Neural cell (in vitro differentiated cells): ENCODE measurements at regions not wholly inside any gene's neighbourhood (a gene's known extent, or its start where the extent isn't known, plus 50 kb on each side); places are given as distances from the start of the nearest gene placed in this dataset.

Experiments
- H2AFZ ChIP-seq: fragments of 200-600, 300-800 bp; sonication (generic), shearing (Covaris generic); 2 replicates; pipeline ENCODE4 v1.6.0; 2014; ENCODE audit warnings: low read depth, mild to moderate bottlenecking, antibody characterized with exemption, low read length, moderate library complexity
- H3F3A ChIP-seq: fragments of 200-600 bp; shearing (Covaris generic); 2 replicates; pipeline ENCODE4 v1.6.1; 2016; ENCODE audit warnings: mild to moderate bottlenecking, moderate library complexity, mixed read lengths, antibody characterized with exemption, low read length; ENCODE audit not compliant: insufficient read depth, poor library complexity, severe bottlenecking
- H3K27ac ChIP-seq: fragments of 200-600, 300-800 bp; sonication (generic), shearing (Covaris generic); 2 replicates; pipeline ENCODE4 v1.5.1; 2014; ENCODE audit warnings: mild to moderate bottlenecking, low read length, moderate library complexity
- H3K27me3 ChIP-seq: fragments of 300-800, 200-600 bp; sonication (generic), shearing (Covaris generic); 2 replicates; pipeline ENCODE4 v1.6.0; 2014; ENCODE audit warnings: mild to moderate bottlenecking, low read depth, low read length, moderate library complexity; ENCODE audit not compliant: insufficient read depth
- H3K36me3 ChIP-seq: fragments of 300-800, 200-600 bp; sonication (generic), shearing (Covaris generic); 2 replicates; pipeline ENCODE4 v1.5.1; 2014; ENCODE audit warnings: mild to moderate bottlenecking, antibody characterized with exemption, low read length, moderate library complexity; ENCODE audit not compliant: insufficient read depth
- H3K4me2 ChIP-seq: fragments of 300-800, 200-600 bp; sonication (generic), shearing (Covaris generic); 2 replicates; pipeline ENCODE4 v1.6.0; 2014; ENCODE audit warnings: mild to moderate bottlenecking, low read length
- H3K4me3 ChIP-seq: fragments of 300-800, 200-600 bp; sonication (generic), shearing (Covaris generic); 2 replicates; pipeline ENCODE4 v1.5.1; 2014; ENCODE audit warnings: mild to moderate bottlenecking, low read length, moderate library complexity
- H3K79me2 ChIP-seq: fragments of 200-600 bp; shearing (Covaris generic); replicated peaks from 2 replicates; pipeline ENCODE4 v1.6.0; 2014; ENCODE audit warnings: mild to moderate bottlenecking, low read length, moderate library complexity; ENCODE audit not compliant: insufficient read depth
- H3K9ac ChIP-seq: fragments of 300-800, 200-600 bp; sonication (generic), shearing (Covaris generic); 2 replicates; pipeline ENCODE4 v1.6.1; 2016; ENCODE audit warnings: mild to moderate bottlenecking, low read length, mixed read lengths
- H3K9me2 ChIP-seq: fragments of 200-600 bp; shearing (Covaris generic); 2 replicates; pipeline ENCODE4 v1.6.1; 2016; ENCODE audit warnings: mild to moderate bottlenecking, low read length, mixed read lengths; ENCODE audit not compliant: insufficient read depth
- H3K9me3 ChIP-seq: fragments of 200-600, 300-800 bp; sonication (generic), shearing (Covaris generic); 2 replicates; pipeline ENCODE4 v1.6.1; 2016; ENCODE audit warnings: mild to moderate bottlenecking, mixed run types, low read length, moderate library complexity, mixed read lengths
- H4K20me1 ChIP-seq: fragments of 200-600 bp; shearing (Covaris generic); 2 replicates; pipeline ENCODE4 v1.6.1; 2016; ENCODE audit warnings: mild to moderate bottlenecking, mixed run types; ENCODE audit not compliant: insufficient read depth
- CTCF ChIP-seq: fragments of 450-650 bp; IDR thresholded peaks from 2 replicates; pipeline ENCODE4 v1.5.1; 2014; ENCODE audit warnings: antibody characterized with exemption, mild to moderate bottlenecking, moderate library complexity; ENCODE audit not compliant: poor library complexity, severe bottlenecking
- EP300 ChIP-seq: fragments of 450-650 bp; conservative IDR thresholded peaks from 2 replicates; pipeline ENCODE4 v1.6.1; 2014; ENCODE audit warnings: antibody characterized with exemption, mild to moderate bottlenecking, moderate library complexity; ENCODE audit not compliant: poor library complexity, severe bottlenecking
- EZH2 ChIP-seq: fragments of 200-600, 300-800 bp; shearing (Covaris generic), sonication (generic); IDR thresholded peaks from 2 replicates; pipeline ENCODE4 v1.6.1; 2014; ENCODE audit warnings: antibody characterized with exemption, low read length, borderline replicate concordance, mild to moderate bottlenecking; ENCODE audit not compliant: insufficient read depth, poor library complexity, severe bottlenecking
- MXI1 ChIP-seq: fragments of 450-650 bp; conservative IDR thresholded peaks from 2 replicates; pipeline ENCODE4 v1.6.1; 2014; ENCODE audit warnings: antibody characterized with exemption, mild to moderate bottlenecking; ENCODE audit not compliant: poor library complexity, severe bottlenecking
- POLR2AphosphoS5 ChIP-seq: IDR thresholded peaks from 2 replicates; pipeline ENCODE4 v1.6.1; 2012
- RAD21 ChIP-seq: fragments of 450-650 bp; conservative IDR thresholded peaks from 2 replicates; pipeline ENCODE4 v1.6.1; 2014; ENCODE audit warnings: antibody characterized with exemption, mild to moderate bottlenecking, moderate library complexity
- SMC3 ChIP-seq: fragments of 450-650 bp; conservative IDR thresholded peaks from 2 replicates; pipeline ENCODE4 v1.6.1; 2014; ENCODE audit warnings: antibody characterized with exemption, mild to moderate bottlenecking, moderate library complexity; ENCODE audit not compliant: poor library complexity
- TAF1 ChIP-seq: IDR thresholded peaks from 2 replicates; pipeline ENCODE4 v1.6.1; 2012; ENCODE audit warnings: low read depth
- TF ChIP-seq, protein P1 (sequence below): IDR thresholded peaks from 2 replicates; pipeline ENCODE4 v1.6.1; 2012; ENCODE audit warnings: borderline replicate concordance

DNA sequence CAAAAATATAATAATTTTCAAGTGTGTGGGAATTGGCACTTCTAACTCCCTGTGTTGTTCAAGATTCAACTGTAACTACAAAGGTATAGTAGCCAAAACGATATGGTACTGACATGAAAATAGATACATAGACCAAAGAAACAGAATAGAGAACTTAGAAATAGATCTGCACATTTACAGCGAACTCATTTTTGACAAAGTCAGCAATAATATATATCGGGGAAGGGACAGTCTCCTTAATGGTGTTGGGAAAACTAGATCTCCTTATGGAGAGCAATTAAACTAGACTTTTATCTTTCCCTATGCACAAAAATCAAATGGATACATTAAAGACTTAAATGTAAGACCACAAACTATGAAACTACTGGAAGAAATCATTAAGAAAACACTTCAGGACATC is 1530.6 kb upstream of the SLC39A10 start:
- no peak overlapping the region for H3K27ac ChIP-seq
- H3K36me3 ChIP-seq: no peaks in the 10 kb centered on the region
- H3K27me3 ChIP-seq: no peaks in the 10 kb centered on the region
- TF ChIP-seq MXI1 (no peak), SMC3 (no peak), EZH2 (no peak), CTCF (no peak), POLR2AphosphoS5 (no peak), RAD21 (no peak), EP300 (no peak), TAF1 (no peak)
- TF ChIP-seq, protein P1, sequence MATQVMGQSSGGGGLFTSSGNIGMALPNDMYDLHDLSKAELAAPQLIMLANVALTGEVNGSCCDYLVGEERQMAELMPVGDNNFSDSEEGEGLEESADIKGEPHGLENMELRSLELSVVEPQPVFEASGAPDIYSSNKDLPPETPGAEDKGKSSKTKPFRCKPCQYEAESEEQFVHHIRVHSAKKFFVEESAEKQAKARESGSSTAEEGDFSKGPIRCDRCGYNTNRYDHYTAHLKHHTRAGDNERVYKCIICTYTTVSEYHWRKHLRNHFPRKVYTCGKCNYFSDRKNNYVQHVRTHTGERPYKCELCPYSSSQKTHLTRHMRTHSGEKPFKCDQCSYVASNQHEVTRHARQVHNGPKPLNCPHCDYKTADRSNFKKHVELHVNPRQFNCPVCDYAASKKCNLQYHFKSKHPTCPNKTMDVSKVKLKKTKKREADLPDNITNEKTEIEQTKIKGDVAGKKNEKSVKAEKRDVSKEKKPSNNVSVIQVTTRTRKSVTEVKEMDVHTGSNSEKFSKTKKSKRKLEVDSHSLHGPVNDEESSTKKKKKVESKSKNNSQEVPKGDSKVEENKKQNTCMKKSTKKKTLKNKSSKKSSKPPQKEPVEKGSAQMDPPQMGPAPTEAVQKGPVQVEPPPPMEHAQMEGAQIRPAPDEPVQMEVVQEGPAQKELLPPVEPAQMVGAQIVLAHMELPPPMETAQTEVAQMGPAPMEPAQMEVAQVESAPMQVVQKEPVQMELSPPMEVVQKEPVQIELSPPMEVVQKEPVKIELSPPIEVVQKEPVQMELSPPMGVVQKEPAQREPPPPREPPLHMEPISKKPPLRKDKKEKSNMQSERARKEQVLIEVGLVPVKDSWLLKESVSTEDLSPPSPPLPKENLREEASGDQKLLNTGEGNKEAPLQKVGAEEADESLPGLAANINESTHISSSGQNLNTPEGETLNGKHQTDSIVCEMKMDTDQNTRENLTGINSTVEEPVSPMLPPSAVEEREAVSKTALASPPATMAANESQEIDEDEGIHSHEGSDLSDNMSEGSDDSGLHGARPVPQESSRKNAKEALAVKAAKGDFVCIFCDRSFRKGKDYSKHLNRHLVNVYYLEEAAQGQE: no peak
- H3K79me2 ChIP-seq: no peaks in the 10 kb centered on the region
- no peaks in the 10 kb centered on the region for H3F3A ChIP-seq
- H3K4me2 ChIP-seq: no peak overlapping the region
- peaks cover 12% of the 10 kb centered on the region for H3K9me3 ChIP-seq
- H3K4me3 ChIP-seq: no peak overlapping the region
- no peaks in the 10 kb centered on the region for H4K20me1 ChIP-seq
- no peak overlapping the region for H2AFZ ChIP-seq
- H3K9ac ChIP-seq: no peak overlapping the region
- H3K9me2 ChIP-seq: no peaks in the 10 kb centered on the region

DNA sequence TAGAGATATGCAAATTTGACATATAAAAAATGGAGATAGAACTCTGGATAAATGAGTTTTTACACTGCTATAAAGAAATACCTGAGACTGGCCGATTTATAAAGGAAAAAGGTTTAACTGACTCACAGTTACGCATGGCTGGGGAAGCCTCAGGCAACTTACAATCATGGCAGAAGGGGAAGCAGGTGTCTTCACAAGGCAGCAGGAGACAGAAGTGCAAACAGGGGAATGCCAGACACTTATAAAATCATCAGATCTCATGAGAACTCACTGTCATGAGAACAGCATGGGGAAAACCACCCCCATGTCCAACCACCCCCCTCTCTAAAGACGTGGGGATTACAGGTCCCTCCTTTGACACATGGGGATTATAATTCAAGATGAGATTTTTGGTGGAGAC is 1540.2 kb upstream of the SLC39A10 start:
- Histone ChIP-seq H4K20me1 (no peaks in the 10 kb centered on the region), H3K79me2 (no peaks in the 10 kb centered on the region), H2AFZ (no peak overlapping the region), H3K36me3 (no peaks in the 10 kb centered on the region), H3K9me2 (no peaks in the 10 kb centered on the region), H3K27ac (no peak overlapping the region), H3F3A (no peaks in the 10 kb centered on the region), H3K9me3 (no peaks in the 10 kb centered on the region), H3K4me2 (no peak overlapping the region), H3K9ac (no peak overlapping the region), H3K27me3 (no peaks in the 10 kb centered on the region), H3K4me3 (no peak overlapping the region)
- TF ChIP-seq POLR2AphosphoS5: no peak
- TF ChIP-seq MXI1: no peak
- no peak for TF ChIP-seq TAF1
- TF ChIP-seq EZH2: no peak
- TF ChIP-seq, protein P1: no peak
- no peak for TF ChIP-seq CTCF
- TF ChIP-seq RAD21: no peak
- TF ChIP-seq SMC3: no peak
- no peak for TF ChIP-seq EP300
